Stimulated activated CD8-positive, alpha-beta memory T cell treated with anti-CD3 and anti-CD28 coated beads, Interleukin-15, amount 100 ng/mL, for 1 hour (primary cell): ENCODE measurements at regions not wholly inside any gene's neighbourhood (a gene's known extent, or its start where the extent isn't known, plus 50 kb on each side); places are given as distances from the start of the nearest gene placed in this dataset.

Experiments
- DNase-seq: peaks from one replicate; pipeline ENCODE4 v3.0.0-alpha.2; 2020; ENCODE audit warnings: low read depth

GRCh38 chr6:156519940-156520339 is 257.2 kb upstream of the ARID1B start:
- no peak for DNase-seq

DNA sequence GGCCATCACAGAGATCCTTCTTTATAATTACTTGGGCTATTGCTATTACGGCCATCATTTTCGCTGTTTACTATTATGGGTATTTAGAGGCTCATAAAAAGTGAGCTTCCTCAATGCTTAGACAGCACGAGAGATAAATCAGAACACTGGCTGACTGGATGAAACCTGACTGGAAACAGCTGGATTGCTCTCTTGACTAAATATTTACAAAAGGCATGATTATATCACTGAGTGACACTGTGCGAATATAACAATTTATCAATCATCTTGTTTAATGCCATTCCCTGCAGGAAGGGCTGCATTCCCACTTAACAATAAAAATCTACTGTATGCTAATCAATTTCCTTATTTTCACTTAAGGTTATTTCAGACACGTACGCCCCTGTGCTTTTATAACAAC is 260.1 kb upstream of the ARID1B start:
- DNase-seq: no peak

DNA sequence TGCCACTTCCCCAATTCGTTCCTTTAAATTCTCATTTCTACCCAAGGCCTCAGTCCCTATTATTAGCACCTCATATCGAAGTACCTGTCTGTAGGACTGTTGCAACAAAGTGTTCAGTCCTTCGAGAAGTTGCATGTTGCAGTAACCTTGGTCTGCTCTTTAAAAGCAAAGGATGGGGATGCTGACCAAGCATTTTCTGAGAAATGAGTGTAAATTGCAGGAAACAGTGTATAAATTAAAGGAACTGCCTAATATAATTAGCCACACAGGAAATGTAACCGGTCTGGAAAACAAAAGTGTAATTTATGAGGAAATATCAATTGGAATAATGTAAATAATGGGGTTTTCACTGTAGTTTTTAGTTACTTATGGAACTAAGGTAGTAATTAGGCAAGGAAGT is 261.9 kb upstream of the ARID1B start:
- DNase-seq: no peak

DNA sequence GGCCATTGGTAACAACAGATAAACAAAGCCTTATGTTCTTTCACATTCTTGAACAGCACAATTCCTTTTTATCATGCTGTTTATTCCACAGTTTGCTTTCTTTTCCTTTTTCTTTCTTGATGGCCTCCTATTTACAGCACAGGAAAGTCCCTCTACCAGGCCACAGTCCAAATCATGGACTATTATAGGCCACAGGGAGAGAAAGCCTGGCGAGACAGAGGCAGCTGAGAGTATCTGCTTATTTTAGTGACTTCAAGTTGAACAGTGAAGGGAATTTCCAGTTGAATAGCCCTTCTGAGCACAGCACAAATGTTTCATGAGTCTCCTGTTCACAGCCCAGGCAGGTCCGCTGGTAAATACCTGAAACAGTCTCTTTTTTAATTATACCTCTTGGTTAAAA is 263.7 kb upstream of the ARID1B start:
- no peak for DNase-seq

- no peak for DNase-seq
These were observed 265.6 kb upstream of the ARID1B start for GRCh38 chr6:156511570-156511969.

GRCh38 chr6:156511051-156511450 is 266.1 kb upstream of the ARID1B start:
- DNase-seq: no peak

GRCh38 chr6:156510242-156510641 is 266.9 kb upstream of the ARID1B start:
- no peak for DNase-seq

DNA sequence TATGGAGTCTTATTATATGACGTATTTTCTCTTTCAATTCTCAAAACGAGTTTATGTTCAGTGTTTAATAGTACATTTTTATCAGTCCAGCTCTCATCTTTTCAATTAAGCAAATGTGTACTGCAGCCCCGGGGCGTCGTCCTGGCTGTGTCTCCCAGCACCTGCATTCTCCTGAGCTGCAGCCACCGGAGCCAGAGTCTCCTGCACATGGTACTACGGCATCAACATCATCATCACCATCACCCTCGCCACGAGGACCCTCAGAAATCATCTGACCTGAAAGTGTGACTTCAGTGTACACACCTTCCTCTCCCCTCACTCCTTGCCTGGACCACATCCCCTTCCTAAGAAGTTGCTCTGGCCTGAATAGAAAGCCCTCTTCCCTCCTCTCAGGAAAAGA is 267.7 kb upstream of the ARID1B start:
- no peak for DNase-seq

DNA sequence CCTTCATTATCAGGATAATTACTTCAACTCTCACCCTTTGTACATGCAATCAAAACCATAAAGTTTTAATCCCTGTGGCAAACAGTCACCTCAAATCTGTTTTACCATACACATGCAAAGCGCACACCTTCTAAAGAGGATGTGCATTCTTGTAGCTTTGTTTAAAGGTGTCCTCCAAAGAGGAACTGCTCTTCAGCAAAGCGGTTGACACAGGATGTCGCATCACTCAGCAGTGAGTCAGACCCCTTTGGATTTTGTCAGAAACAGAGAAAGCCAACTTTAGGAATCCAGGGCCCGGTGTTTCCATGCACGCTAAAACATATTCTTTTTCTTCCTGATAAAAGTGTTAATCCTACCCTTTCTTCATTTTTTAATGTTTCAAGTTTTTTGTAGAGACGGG is 268.3 kb upstream of the ARID1B start:
- DNase-seq: no peak

GRCh38 chr6:156508126-156508525 is 269.1 kb upstream of the ARID1B start:
- no peak for DNase-seq

GRCh38 chr6:156507656-156508055 is 269.5 kb upstream of the ARID1B start:
- DNase-seq: no peak

GRCh38 chr6:156507106-156507505 is 270.1 kb upstream of the ARID1B start:
- no peak for DNase-seq

DNA sequence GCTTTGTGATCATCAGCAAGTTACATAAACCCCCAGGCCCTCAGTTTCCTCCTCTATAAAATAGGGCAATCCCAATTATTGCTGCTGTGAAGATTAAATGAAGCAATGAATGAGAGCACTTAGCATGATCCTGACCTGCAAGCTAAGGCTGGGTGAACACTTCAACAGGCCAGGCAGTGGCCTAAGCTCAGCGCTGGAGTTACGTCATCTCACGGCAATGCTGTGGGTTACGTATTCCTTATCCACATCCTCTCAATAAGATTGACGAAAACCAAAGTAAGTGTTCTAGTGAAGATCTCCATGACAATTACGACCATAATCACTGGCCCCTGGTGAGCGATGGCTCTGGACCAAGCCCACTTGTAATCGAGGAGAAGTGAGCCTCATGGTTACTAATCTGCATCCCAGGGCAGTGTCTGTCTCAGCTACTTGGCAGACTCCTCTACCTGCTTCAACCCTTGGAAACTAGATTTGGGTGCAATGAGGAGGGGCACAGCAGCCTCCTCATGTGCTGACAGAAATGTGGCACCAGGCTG is 274.1 kb upstream of the ARID1B start:
- no peak for DNase-seq

GRCh38 chr6:156497618-156498017 is 279.6 kb upstream of the ARID1B start:
- DNase-seq: no peak

DNA sequence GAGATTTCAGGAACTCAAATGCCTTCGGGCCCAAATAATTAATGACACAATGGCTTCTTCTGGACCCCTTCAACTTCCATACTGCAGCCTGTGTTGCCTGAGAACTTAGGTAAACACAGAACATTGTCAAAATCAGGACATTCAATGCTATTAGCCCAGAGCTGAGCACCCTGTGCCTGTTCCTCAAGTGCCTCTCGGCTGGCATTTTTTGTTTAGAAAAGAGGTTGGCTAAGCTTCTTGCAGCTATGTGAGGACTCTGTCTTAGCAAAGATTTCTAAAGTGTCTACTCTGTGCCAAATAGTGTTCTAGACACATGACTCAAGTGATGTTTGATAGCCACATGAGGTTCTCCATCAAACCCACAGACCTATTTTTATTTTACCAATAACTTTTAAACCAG is 289.3 kb upstream of the ARID1B start:
- no peak for DNase-seq

DNA sequence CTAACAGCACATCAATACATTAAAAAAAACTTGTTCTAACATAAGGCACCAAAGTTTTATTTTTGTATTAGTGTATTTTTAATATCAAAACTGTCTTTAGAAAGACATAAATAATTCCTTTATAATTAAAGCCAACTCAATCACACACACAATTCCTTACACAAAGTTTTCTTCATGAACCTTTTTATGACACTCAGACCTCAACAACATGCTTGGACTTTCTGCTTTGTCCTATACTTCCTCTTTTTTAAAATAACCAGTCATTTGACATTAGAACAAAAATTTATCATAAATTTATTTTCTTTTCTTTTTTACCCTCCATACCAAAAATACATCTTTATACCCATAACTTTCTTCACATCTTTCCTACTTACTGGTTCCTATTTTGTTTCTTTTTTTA is 292.0 kb upstream of the ARID1B start:
- no peak for DNase-seq

- no peak for DNase-seq
These were observed 302.6 kb upstream of the ARID1B start for GRCh38 chr6:156474507-156475120.

GRCh38 chr6:156471000-156471399 is 306.2 kb upstream of the ARID1B start:
- DNase-seq: no peak

DNA sequence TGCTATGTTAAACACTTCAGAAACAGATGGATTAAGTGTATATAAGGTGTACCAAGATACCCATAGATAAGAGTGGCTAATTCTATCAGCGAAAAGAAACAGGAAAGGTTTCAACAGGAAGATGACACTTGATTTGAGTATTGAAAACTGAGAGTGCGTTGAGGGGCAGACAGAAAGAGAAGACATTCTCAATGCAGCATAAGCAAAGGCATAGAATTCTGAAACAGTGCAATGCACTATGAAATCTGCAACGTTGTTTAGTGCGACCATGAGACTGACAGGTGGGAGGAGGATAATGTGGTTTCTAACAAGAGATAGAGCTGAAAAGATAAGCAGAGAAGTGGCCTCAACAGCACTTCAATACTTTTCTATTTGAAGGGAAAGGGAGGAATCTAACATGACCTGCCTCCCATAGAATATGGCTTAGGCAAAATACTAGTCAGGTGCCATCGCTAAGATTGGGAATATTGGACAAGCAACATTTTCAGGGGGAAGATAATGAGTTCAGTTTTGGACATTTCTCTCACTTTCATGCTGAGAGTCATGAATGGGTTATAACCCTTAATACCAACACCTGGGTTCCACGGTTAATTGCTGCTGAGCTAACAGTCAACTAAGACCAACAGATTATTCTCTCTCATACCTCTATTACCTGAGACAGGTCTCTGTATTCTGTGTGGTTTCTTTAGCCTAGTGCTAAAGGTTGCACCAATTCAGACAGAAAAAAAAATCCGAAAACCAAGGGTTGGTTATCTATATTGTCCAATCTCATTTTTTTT is 312.9 kb upstream of the ARID1B start:
- no peak for DNase-seq

DNA sequence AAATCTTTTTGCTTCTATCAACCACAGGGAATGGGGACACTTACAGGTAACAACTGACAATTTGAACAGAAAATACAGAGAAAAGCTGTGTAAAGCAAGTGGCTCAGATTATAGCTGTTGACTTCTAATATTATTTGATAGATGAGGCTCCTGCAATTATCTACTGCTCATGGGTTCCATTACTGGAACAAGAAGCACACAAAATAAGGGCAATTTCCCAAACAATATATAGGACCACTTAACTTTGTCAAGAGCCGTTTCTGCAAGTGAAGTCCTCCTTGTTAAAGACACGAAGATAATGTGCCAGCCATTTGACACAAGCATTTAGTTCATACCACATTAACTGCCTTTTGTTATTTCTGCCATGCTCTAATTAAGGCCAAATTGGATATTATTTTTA is 315.5 kb upstream of the ARID1B start:
- no peak for DNase-seq

DNA sequence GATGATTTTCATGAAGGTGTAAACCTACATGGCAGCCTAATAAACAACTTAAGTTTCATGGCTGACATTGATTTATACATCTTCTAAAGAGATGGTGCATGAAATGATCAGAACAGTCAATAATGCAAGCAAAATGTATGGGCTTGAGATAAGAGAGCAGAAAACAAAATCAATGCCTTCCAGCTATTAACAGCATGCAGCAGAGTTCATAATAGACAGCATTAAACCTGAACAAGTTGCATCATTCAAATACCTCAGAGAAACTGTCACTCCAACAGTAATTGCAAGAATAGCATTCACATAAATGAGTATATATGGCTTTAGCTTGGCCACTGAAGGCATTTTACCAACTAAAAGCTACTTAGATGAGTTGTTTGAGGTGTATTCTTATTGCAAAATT is 319.6 kb upstream of the ARID1B start:
- no peak for DNase-seq

DNA sequence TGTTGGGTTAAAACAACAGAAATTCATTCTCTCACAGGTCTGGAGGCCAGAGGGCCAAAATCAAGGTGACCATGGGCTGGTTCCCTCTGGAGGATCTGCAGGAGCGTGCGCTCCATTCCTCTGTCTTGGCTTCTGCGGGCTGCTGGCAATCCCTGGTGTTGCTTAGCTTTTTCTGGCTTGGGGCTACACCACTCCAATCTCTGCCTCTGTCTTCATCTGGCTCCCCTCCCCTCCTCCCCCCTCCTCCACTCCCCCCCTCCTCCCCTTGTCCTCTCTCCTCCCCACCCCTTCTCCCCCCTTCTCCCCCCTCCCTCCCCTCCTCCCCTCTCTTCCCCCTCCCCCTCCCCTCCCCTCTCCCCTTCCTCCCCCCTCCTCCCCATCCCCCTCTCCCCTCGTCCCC is 321.3 kb upstream of the ARID1B start:
- no peak for DNase-seq

- DNase-seq: no peak
These were observed 322.3 kb upstream of the ARID1B start for GRCh38 chr6:156454867-156455266.

DNA sequence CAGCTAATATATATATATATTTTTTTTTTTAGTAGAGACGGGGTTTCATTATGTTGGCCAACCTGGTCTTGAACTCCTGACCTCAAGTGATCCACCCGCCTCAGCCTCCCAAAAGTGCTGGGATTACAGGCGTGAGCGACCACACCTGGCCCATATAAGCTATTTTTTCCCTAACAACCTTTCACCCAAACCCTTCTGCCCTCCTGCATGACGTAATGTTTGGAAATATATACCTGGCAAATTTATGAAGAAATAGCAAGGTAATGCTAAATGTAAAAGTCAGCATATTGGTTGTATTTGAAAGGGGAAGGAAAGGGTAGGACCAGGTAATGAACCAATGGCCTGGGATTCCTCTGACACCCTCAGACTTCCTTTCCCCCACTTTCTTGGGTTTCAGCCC is 325.5 kb upstream of the ARID1B start:
- no peak for DNase-seq
